B cell (primary cell): ENCODE measurements at regions not wholly inside any gene's neighbourhood (a gene's known extent, or its start where the extent isn't known, plus 50 kb on each side); places are given as distances from the start of the nearest gene placed in this dataset.

ENCODE experiments used
- ATAC-seq: fragments of 200-7000 bp; cut with Tn5 transposase; one replicate; pipeline ENCODE4 v1.10.0; 2021; ENCODE audit warnings: low read depth, mild to moderate bottlenecking, moderate number of reproducible peaks, moderate library complexity
- CTCF ChIA-PET: fragments of 350-600 bp; sonication (Branson Sonifier 250); formaldehyde crosslinking; loops from one replicate; lab custom pipeline; 2021; ENCODE audit warnings: antibody characterized with exemption, inconsistent platforms; lab: Charles Lee
- POLR2A ChIA-PET: fragments of 350-600 bp; sonication (Branson Sonifier 250); formaldehyde crosslinking; loops from one replicate; lab custom pipeline; 2021; ENCODE audit warnings: antibody characterized with exemption; lab: Charles Lee
- DNase-seq: peaks from one replicate; pipeline ENCODE4 v3.0.0; 2013
- H2AFZ ChIP-seq: 2 replicates; pipeline ENCODE4 v1.6.1; 2012; ENCODE audit warnings: mild to moderate bottlenecking, low read depth, low read length; ENCODE audit not compliant: insufficient read depth, poor library complexity, severe bottlenecking
- H3K27ac ChIP-seq, 2 donors: 1 replicate in 1 of 2; 2 replicates in 1 of 2; pipeline ENCODE4 v1.5.1; 2012 to 2013; ENCODE audit warnings: low read length in 2 of 2, mild to moderate bottlenecking in 2 of 2, moderate library complexity in 1 of 2
- H3K27me3 ChIP-seq, 4 experiments: fragments of 200-600 bp in 1 of 4; sonication (generic) in 1 of 4; replicated peaks in 1 of 4; 1 replicate in 2 of 4; 2 replicates in 2 of 4; pipeline versions ENCODE4 v1.6.1 to v1.7.0; 2013 to 2016; ENCODE audit warnings: low read length in 3 of 4, mild to moderate bottlenecking in 2 of 4, mixed read lengths in 1 of 4, moderate library complexity in 1 of 4; ENCODE audit not compliant: insufficient read depth in 4 of 4, control insufficient read depth in 3 of 4; ENCODE audit errors: control extremely low read depth in 1 of 4
- H3K36me3 ChIP-seq, 2 experiments: replicated peaks in 1 of 2; 1 replicate in 1 of 2; 2 replicates in 1 of 2; pipeline versions ENCODE4 v1.6.1 to v1.7.1; 2013; ENCODE audit warnings: low read length in 1 of 2; ENCODE audit not compliant: insufficient read depth in 2 of 2, control insufficient read depth in 1 of 2; ENCODE audit errors: control extremely low read depth in 1 of 2, extremely low read depth in 1 of 2
- H3K4me1 ChIP-seq, 2 donors: fragments of 200-600 bp in 1 of 2; sonication (generic) in 1 of 2; 1 replicate in 1 of 2; 2 replicates in 1 of 2; pipeline versions ENCODE4 v1.5.1 to v1.6.1; 2013 to 2017; ENCODE audit warnings: low read length in 2 of 2; ENCODE audit not compliant: control insufficient read depth in 2 of 2, insufficient read depth in 2 of 2
- H3K4me2 ChIP-seq: replicated peaks from 2 replicates; pipeline ENCODE3; 2012; ENCODE audit warnings: mild to moderate bottlenecking, low read depth, low read length; ENCODE audit not compliant: poor library complexity, severe bottlenecking
- H3K4me3 ChIP-seq, 5 experiments: fragments of 200-600 bp in 1 of 5; sonication (generic) in 1 of 5; 1 replicate in 3 of 5; 2 replicates in 2 of 5; pipeline versions ENCODE4 v1.5.1 to v1.7.0; 2011 to 2016; ENCODE audit warnings: low read length in 4 of 5, mild to moderate bottlenecking in 4 of 5, low read depth in 2 of 5, control low read depth in 1 of 5, moderate library complexity in 1 of 5; ENCODE audit not compliant: insufficient read depth in 1 of 5; ENCODE audit errors: control extremely low read depth in 1 of 5, extremely low read depth in 1 of 5
- H3K79me2 ChIP-seq: fragments of 200-600 bp; sonication (generic); one replicate; pipeline ENCODE4 v1.6.0; 2016; ENCODE audit warnings: low read length; ENCODE audit not compliant: control insufficient read depth, insufficient read depth
- H3K9ac ChIP-seq: fragments of 200-600 bp; sonication (generic); 2 replicates; pipeline ENCODE4 v1.6.1; 2017; ENCODE audit warnings: mild to moderate bottlenecking, low read length, moderate library complexity
- H3K9me3 ChIP-seq, 3 donors: one replicate each; pipeline versions ENCODE4 v1.6.1 to v1.7.1; 2013; ENCODE audit warnings: low read length in 2 of 3; ENCODE audit not compliant: control insufficient read depth in 2 of 3, insufficient read depth in 1 of 3; ENCODE audit errors: control extremely low read depth in 1 of 3
- H4K20me1 ChIP-seq: 2 replicates; pipeline ENCODE4 v1.6.0; 2012; ENCODE audit warnings: mild to moderate bottlenecking, low read length; ENCODE audit not compliant: insufficient read depth, control insufficient read depth, poor library complexity, severe bottlenecking
- H3K27ac Mint-ChIP-seq: one replicate; pipeline ENCODE4 v1.8.0; 2021; ENCODE audit warnings: mixed read lengths
- H3K27me3 Mint-ChIP-seq: one replicate; pipeline ENCODE4 v1.8.0; 2021; ENCODE audit warnings: mixed read lengths
- H3K4me1 Mint-ChIP-seq: one replicate; pipeline ENCODE4 v1.8.0; 2021; ENCODE audit warnings: mixed read lengths
- H3K4me3 Mint-ChIP-seq: one replicate; pipeline ENCODE4 v1.8.0; 2021; ENCODE audit warnings: mixed read lengths
- H3K9me3 Mint-ChIP-seq: one replicate; pipeline ENCODE4 v1.8.0; 2022; ENCODE audit warnings: mixed read lengths; ENCODE audit not compliant: insufficient read depth
- EZH2 ChIP-seq: IDR thresholded peaks from 2 replicates; pipeline ENCODE4 v1.6.1; 2012; ENCODE audit warnings: borderline replicate concordance, low read depth, mild to moderate bottlenecking, moderate library complexity, low read length; ENCODE audit not compliant: insufficient read depth, poor library complexity, severe bottlenecking
- WGBS: methylation state at CpG from one replicate; pipeline ENCODE4 v1.1.5; 2013; ENCODE audit warnings: missing lambda C conversion rate; ENCODE audit not compliant: insufficient coverage; 5-methylcytosine and 5-hydroxymethylcytosine counted together
- intact Hi-C: fragments of 100-400 bp; cut with micrococcal nuclease; formaldehyde crosslinking; loops from one replicate; pipeline ENCODE4 v1.10.0; 2022
- TF ChIP-seq, protein P1 (sequence below): fragments of 200-600 bp; IDR thresholded peaks from one replicate; pipeline ENCODE4 v1.8.0; 2022; ENCODE audit warnings: antibody characterized with exemption, mild to moderate bottlenecking

DNA sequence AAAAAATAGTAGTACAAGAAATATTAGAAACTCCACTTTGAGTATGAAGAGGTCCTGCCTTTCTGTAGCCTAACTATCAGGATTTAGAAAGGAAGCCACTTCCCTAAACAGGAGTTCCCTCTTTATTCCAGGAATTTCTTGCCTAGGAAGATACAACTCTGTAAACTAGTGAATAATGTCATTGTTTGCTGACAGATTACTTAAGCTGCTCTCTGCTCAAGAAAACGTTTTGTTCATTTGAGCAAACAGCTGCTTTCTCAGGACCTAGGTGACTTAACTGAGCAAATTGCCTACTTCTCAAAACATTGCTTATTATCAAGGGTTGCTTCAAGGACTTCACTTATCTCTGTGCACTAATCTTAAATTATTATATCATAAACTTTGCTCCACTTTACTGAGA lies 1419.4 kb upstream of the SLC10A2 start:
- H3K4me3 Mint-ChIP-seq = no peak overlapping the region
- no peak overlapping the region for H3K4me3 ChIP-seq
- WGBS = 30% methylated on average over 1 of the region's 1 CpG
- peaks cover 0 to 1% (median 0%) of the 10 kb centered on the region in 3 donors for H3K9me3 ChIP-seq
- no peak overlapping the region for H3K9ac ChIP-seq
- H2AFZ ChIP-seq = no peak overlapping the region
- DNase-seq = no peak
- H3K27ac ChIP-seq = no peak overlapping the region
- H3K27me3 ChIP-seq = no peaks in the 10 kb centered on the region
- TF ChIP-seq, protein P1, sequence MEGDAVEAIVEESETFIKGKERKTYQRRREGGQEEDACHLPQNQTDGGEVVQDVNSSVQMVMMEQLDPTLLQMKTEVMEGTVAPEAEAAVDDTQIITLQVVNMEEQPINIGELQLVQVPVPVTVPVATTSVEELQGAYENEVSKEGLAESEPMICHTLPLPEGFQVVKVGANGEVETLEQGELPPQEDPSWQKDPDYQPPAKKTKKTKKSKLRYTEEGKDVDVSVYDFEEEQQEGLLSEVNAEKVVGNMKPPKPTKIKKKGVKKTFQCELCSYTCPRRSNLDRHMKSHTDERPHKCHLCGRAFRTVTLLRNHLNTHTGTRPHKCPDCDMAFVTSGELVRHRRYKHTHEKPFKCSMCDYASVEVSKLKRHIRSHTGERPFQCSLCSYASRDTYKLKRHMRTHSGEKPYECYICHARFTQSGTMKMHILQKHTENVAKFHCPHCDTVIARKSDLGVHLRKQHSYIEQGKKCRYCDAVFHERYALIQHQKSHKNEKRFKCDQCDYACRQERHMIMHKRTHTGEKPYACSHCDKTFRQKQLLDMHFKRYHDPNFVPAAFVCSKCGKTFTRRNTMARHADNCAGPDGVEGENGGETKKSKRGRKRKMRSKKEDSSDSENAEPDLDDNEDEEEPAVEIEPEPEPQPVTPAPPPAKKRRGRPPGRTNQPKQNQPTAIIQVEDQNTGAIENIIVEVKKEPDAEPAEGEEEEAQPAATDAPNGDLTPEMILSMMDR = no peak
- TF ChIP-seq EZH2 = no peak
- ChIA-PET CTCF (no interaction called here), POLR2A (no interaction called here)
- H3K36me3 ChIP-seq = no peaks in the 10 kb centered on the region
- no peak for ATAC-seq
- H3K9me3 Mint-ChIP-seq = no peaks in the 10 kb centered on the region
- H3K79me2 ChIP-seq = no peaks in the 10 kb centered on the region
- no peak overlapping the region for H3K4me2 ChIP-seq
- H3K27me3 Mint-ChIP-seq = no peaks in the 10 kb centered on the region
- H3K4me1 Mint-ChIP-seq = no peaks in the 10 kb centered on the region
- H3K4me1 ChIP-seq = no peaks in the 10 kb centered on the region
- no peak overlapping the region for H3K27ac Mint-ChIP-seq
- intact Hi-C loops = no loop called here
- no peaks in the 10 kb centered on the region for H4K20me1 ChIP-seq

DNA sequence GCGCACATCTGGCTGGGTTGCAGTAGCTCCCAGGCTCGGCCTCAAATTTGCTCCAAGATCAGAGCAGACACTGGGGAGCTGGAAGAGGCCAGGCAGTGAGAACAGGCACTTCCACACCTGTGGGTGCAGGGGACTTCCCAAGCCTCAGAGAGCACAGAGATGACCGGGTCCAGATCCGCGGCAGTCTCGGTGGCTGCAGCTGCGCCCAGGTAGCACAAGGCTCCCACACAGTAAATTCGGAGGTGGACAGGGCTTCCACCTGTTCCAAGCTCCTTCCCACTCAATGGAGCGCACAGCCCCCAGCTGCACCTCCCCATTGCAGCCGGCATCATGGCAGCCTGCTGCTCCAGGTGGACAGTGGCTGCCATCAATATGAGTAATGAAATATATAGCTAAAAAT lies 1417.4 kb upstream of the SLC10A2 start:
- ChIA-PET POLR2A (no interaction called here), CTCF (no interaction called here)
- TF ChIP-seq EZH2 = no peak
- TF ChIP-seq, protein P1 = no peak
- H3K27me3 Mint-ChIP-seq = no peaks in the 10 kb centered on the region
- no peak overlapping the region for H3K27ac Mint-ChIP-seq
- peaks cover 4% of the 10 kb centered on the region for H3K9me3 Mint-ChIP-seq
- Histone ChIP-seq H3K79me2 (no peaks in the 10 kb centered on the region), H4K20me1 (no peaks in the 10 kb centered on the region), H3K36me3 (no peaks in the 10 kb centered on the region), H3K9me3 (peaks cover 0 to 1% (median 0%) of the 10 kb centered on the region in 3 donors), H2AFZ (no peak overlapping the region), H3K4me1 (no peaks in the 10 kb centered on the region), H3K27ac (no peak overlapping the region), H3K27me3 (no peaks in the 10 kb centered on the region), H3K4me3 (no peak overlapping the region), H3K9ac (no peak overlapping the region), H3K4me2 (no peak overlapping the region)
- no peak for ATAC-seq
- DNase-seq = no peak
- intact Hi-C loops = no loop called here
- no peaks in the 10 kb centered on the region for H3K4me1 Mint-ChIP-seq
- WGBS = 88% methylated on average over 8 of the region's 10 CpGs
- H3K4me3 Mint-ChIP-seq = no peak overlapping the region
